Skeletal muscle tissue (tissue), 3 donors: ENCODE measurements at regions not wholly inside any gene's neighbourhood (a gene's known extent, or its start where the extent isn't known, plus 50 kb on each side); places are given as distances from the start of the nearest gene placed in this dataset.
"Not testable (repeated sequence)": the region's sequence is repeated elsewhere in the genome, so short reads cannot be mapped to it uniquely, and the experiment has no call there.

Experiments used
- H3K27ac ChIP-seq: one replicate; pipeline ENCODE4 v1.7.0; 2013; ENCODE audit warnings: mild to moderate bottlenecking, low read depth, low read length, inconsistent platforms
- H3K27me3 ChIP-seq, 3 donors: one replicate each; pipeline ENCODE4 v1.7.0; 2013; ENCODE audit warnings: low read length in 3 of 3; ENCODE audit not compliant: control insufficient read depth in 3 of 3, insufficient read depth in 3 of 3
- H3K36me3 ChIP-seq, 3 donors: one replicate each; pipeline ENCODE4 v1.7.0; 2013; ENCODE audit warnings: low read length in 3 of 3; ENCODE audit not compliant: control insufficient read depth in 3 of 3, insufficient read depth in 3 of 3
- H3K4me1 ChIP-seq, 3 donors: one replicate each; pipeline ENCODE4 v1.7.0; 2013; ENCODE audit warnings: low read length in 3 of 3, mild to moderate bottlenecking in 3 of 3; ENCODE audit not compliant: control insufficient read depth in 3 of 3, insufficient read depth in 3 of 3
- H3K4me3 ChIP-seq, 3 donors: one replicate each; pipeline ENCODE4 v1.7.0; 2013; ENCODE audit warnings: low read length in 3 of 3
- H3K9ac ChIP-seq, 3 donors: one replicate each; pipeline ENCODE4 v1.7.0; 2013; ENCODE audit warnings: low read length in 3 of 3, mild to moderate bottlenecking in 3 of 3, moderate library complexity in 2 of 3, low read depth in 1 of 3
- H3K9me3 ChIP-seq, 3 donors: one replicate each; pipeline ENCODE4 v1.7.0; 2013; ENCODE audit warnings: low read length in 3 of 3; ENCODE audit not compliant: control insufficient read depth in 3 of 3
- donor health status: Osteomylitis.

DNA sequence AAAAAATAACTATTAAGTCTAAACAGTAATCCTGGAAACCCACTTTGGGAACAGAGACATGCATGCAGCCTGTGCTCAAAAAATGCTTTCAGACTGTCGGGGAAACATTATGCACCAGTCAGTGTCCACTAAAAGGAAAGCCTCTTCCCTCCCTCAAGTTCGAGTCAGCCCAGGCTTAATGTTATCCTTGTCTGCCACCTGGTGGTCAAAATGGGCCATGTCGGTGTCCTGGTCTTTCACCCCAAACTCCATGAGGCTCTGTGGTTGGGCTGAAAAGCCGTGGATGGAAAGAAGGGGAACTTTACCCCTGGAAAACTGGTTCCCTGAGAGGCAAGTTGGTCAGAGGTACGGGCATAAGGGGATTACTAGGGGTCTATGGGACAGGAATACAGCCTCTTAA, 88.4 kb upstream of the ZNF492 start:
- Histone ChIP-seq H3K27me3 (no peaks in the 10 kb centered on the region), H3K27ac (no peak overlapping the region), H3K9me3 (peaks cover 6 to 12% (median 6%) of the 10 kb centered on the region in 3 donors), H3K4me1 (no peaks in the 10 kb centered on the region), H3K9ac (no peak overlapping the region), H3K36me3 (no peaks in the 10 kb centered on the region), H3K4me3 (no peak overlapping the region)

DNA sequence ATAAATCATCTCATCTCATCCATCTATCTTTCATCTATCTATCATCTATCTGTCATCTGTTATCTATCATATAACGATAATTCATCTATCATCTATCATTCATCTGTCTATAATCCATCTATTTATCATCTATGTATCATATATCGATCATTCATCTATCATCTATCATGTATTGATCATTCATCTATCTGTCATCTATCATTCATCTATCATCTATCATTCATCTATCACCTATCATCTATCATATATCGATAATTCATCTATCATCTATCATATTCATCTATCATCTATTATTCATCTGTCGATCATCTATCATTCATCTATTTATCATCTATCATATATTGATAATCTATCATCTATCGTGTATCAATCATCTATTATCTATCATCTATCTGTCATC, 100.4 kb upstream of the ZNF492 start:
- Histone ChIP-seq H3K9me3 (peaks cover 0 to 3% (median 2%) of the 10 kb centered on the region in 3 donors), H3K27ac (no peak overlapping the region), H3K36me3 (no peaks in the 10 kb centered on the region), H3K4me1 (peaks cover 0 to 2% (median 0%) of the 10 kb centered on the region in 3 donors), H3K9ac (no peak overlapping the region), H3K4me3 (no peak overlapping the region), H3K27me3 (peaks cover 0 to 4% (median 0%) of the 10 kb centered on the region in 3 donors)

GRCh38 chr19:22532388-22533300, 101.5 kb upstream of the ZNF492 start:
- H3K27me3 ChIP-seq, result peaks cover 0 to 4% (median 0%) of the 10 kb centered on the region in 3 donors
- H3K9ac ChIP-seq, result no peak overlapping the region
- no peak overlapping the region for H3K4me3 ChIP-seq
- peaks cover 0 to 2% (median 0%) of the 10 kb centered on the region in 3 donors for H3K4me1 ChIP-seq
- H3K27ac ChIP-seq, result no peak overlapping the region
- H3K9me3 ChIP-seq, result peaks cover 0 to 3% (median 2%) of the 10 kb centered on the region in 3 donors
- H3K36me3 ChIP-seq, result no peaks in the 10 kb centered on the region

DNA sequence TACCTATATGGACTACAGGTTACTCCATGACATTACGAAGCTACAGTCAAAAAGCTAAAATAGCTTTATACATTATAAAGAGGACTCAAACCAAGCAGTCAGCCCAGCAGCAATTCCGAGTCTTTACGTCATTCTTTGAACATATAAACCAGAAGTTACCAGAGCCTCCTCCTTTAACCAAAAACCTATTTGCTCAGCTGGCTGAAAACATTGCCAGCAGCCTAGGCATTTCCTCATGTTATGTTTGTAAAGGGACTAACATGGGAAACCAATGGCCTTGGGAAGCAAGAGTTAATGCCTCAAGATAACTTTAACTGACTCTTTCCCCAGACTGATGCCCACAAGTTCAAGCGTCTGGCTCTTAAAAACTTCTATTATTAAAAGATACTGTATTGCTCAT, 104.1 kb upstream of the ZNF492 start:
- Histone ChIP-seq H3K36me3 (no peaks in the 10 kb centered on the region), H3K4me3 (no peak overlapping the region), H3K27ac (no peak overlapping the region), H3K9me3 (peaks cover 0 to 2% (median 0%) of the 10 kb centered on the region in 3 donors), H3K27me3 (peaks cover 0 to 4% (median 0%) of the 10 kb centered on the region in 3 donors), H3K4me1 (peaks cover 0 to 2% (median 0%) of the 10 kb centered on the region in 3 donors), H3K9ac (no peak overlapping the region)

GRCh38 chr19:22528956-22529355, 105.2 kb upstream of the ZNF492 start:
- peaks cover 0 to 2% (median 0%) of the 10 kb centered on the region in 3 donors for H3K4me1 ChIP-seq
- H3K9ac ChIP-seq, result no peak overlapping the region
- no peak overlapping the region for H3K27ac ChIP-seq
- no peaks in the 10 kb centered on the region for H3K36me3 ChIP-seq
- no peak overlapping the region for H3K4me3 ChIP-seq
- H3K9me3 ChIP-seq, result peaks cover 0 to 2% (median 0%) of the 10 kb centered on the region in 3 donors
- peaks cover 0 to 4% (median 0%) of the 10 kb centered on the region in 3 donors for H3K27me3 ChIP-seq

DNA sequence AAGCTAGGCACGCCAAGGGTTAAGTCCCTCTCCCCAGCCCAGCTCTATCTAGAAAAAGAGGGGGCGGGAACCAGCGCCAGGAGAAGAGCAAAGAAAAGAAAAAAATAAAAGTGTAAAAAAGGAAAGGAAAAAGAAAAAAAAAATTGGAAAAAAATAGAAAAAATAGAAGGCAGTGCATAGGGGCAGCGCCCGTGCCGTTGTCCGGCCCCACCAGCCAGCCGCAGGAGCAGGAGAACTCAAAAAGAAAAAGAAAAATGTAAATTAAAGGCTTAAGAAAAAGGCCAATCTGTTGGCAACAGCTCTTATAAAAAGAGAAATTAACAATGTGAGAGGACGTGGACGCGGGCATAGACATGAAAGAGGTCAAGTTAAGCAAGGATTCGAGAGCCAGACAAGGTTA, 105.4 kb upstream of the ZNF98 start:
- Histone ChIP-seq H3K4me1 (peaks cover 0 to 2% (median 0%) of the 10 kb centered on the region in 3 donors), H3K4me3 (no peak overlapping the region), H3K36me3 (no peaks in the 10 kb centered on the region), H3K27ac (no peak overlapping the region), H3K9me3 (peaks cover 0 to 2% (median 0%) of the 10 kb centered on the region in 3 donors), H3K27me3 (peaks cover 0 to 4% (median 0%) of the 10 kb centered on the region in 3 donors), H3K9ac (no peak overlapping the region)

- Histone ChIP-seq H3K27ac (no peak overlapping the region), H3K4me1 (no peaks in the 10 kb centered on the region), H3K27me3 (no peaks in the 10 kb centered on the region), H3K9me3 (peaks cover 0 to 2% (median 0%) of the 10 kb centered on the region in 3 donors), H3K36me3 (no peaks in the 10 kb centered on the region), H3K9ac (no peak overlapping the region), H3K4me3 (no peak overlapping the region)
Measured at GRCh38 chr19:22526661-22527272, 104.6 kb upstream of the ZNF98 start.

DNA sequence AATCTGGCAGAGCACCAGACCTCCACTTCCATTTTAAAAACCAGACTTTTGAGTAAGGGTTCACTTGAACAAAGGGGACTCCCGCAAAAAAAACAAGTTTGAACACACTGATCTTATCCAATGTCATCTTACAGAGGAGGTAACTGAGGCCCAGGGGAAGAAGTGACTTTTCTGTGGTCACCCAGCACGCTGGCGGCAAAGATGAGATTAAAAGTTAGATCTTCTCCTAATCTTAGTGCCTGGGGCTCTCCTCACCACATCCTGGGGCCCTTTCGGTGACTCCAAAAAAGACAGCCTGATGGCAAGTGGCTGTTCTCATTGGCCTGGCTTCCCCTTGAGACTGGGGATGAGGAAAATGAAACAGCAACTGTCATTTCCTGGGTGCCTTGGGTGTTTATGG, 101.8 kb upstream of the ZNF98 start:
- Histone ChIP-seq H3K4me3 (no peak overlapping the region), H3K36me3 (no peaks in the 10 kb centered on the region), H3K9me3 (peaks cover 0 to 2% (median 0%) of the 10 kb centered on the region in 3 donors), H3K9ac (no peak overlapping the region), H3K27ac (no peak overlapping the region), H3K4me1 (no peaks in the 10 kb centered on the region), H3K27me3 (no peaks in the 10 kb centered on the region)

GRCh38 chr19:22519562-22519961, 97.4 kb upstream of the ZNF98 start:
- not testable (repeated sequence) for H3K4me1 ChIP-seq, H3K4me3 ChIP-seq, H3K9ac ChIP-seq, H3K27ac ChIP-seq, H3K27me3 ChIP-seq, H3K36me3 ChIP-seq, H3K9me3 ChIP-seq

GRCh38 chr19:22519152-22519551, 97.0 kb upstream of the ZNF98 start:
- H3K9me3 ChIP-seq, result no peaks in the 10 kb centered on the region

More at GRCh38 chr19:22519152-22519551, 97.0 kb upstream of the ZNF98 start:
- no peaks in the 10 kb centered on the region for H3K36me3 ChIP-seq
- no peaks in the 10 kb centered on the region for H3K4me1 ChIP-seq
- H3K4me3 ChIP-seq, result no peak overlapping the region
- H3K9ac ChIP-seq, result no peak overlapping the region
- no peaks in the 10 kb centered on the region for H3K27me3 ChIP-seq
- H3K27ac ChIP-seq, result no peak overlapping the region
